ENCODE measurements at regions not wholly inside any gene's neighbourhood (a gene's known extent, or its start where the extent isn't known, plus 50 kb on each side); places are given as distances from the start of the nearest gene placed in this dataset.

DNA sequence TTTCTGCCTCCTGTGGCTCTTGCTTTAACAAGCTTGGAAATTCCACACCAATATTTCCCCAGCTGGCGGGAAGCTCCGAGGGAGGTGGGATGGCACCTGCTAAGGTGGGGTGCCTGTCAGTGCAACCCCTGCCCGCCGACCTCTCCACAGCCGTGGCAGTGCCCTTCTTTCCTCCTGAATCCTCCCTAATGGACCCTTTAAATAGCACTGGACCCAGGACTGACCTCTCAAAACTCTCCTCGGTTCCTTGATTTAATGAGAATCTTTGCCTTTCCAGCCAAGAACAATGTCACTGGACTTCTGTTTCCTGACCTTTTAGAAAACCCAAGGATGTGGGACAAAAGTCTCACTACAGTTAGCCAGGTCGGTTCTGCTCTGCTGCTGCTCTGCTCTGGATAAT, 63.2 kb upstream of the EXOC6 start:
- no peak for TF ChIP-seq CTCF (IDR thresholded peaks at IDR 0.05)
- TF ChIP-seq, protein P1, sequence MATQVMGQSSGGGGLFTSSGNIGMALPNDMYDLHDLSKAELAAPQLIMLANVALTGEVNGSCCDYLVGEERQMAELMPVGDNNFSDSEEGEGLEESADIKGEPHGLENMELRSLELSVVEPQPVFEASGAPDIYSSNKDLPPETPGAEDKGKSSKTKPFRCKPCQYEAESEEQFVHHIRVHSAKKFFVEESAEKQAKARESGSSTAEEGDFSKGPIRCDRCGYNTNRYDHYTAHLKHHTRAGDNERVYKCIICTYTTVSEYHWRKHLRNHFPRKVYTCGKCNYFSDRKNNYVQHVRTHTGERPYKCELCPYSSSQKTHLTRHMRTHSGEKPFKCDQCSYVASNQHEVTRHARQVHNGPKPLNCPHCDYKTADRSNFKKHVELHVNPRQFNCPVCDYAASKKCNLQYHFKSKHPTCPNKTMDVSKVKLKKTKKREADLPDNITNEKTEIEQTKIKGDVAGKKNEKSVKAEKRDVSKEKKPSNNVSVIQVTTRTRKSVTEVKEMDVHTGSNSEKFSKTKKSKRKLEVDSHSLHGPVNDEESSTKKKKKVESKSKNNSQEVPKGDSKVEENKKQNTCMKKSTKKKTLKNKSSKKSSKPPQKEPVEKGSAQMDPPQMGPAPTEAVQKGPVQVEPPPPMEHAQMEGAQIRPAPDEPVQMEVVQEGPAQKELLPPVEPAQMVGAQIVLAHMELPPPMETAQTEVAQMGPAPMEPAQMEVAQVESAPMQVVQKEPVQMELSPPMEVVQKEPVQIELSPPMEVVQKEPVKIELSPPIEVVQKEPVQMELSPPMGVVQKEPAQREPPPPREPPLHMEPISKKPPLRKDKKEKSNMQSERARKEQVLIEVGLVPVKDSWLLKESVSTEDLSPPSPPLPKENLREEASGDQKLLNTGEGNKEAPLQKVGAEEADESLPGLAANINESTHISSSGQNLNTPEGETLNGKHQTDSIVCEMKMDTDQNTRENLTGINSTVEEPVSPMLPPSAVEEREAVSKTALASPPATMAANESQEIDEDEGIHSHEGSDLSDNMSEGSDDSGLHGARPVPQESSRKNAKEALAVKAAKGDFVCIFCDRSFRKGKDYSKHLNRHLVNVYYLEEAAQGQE (IDR thresholded peaks at IDR 0.05; ENCODE audit: insufficient read depth in 1 of 2, low read depth in 2 of 2, low read length in 1 of 2), result no peak
